IPS DF 4.7 (cell line): ENCODE measurements at regions not wholly inside any gene's neighbourhood (a gene's known extent, or its start where the extent isn't known, plus 50 kb on each side); places are given as distances from the start of the nearest gene placed in this dataset.

Source experiments
- DNase-seq: peaks from one replicate; pipeline ENCODE4 v3.0.0-alpha.2; 2013; ENCODE audit warnings: low spot score; ENCODE audit errors: extremely low read depth

- no peak for DNase-seq
These were observed 76.8 kb upstream of the EPC2 start for GRCh38 chr2:148567716-148568115.

GRCh38 chr2:148568597-148568996, 76.0 kb upstream of the EPC2 start:
- DNase-seq = no peak

GRCh38 chr2:148569221-148569620, 75.3 kb upstream of the EPC2 start:
- DNase-seq = no peak

GRCh38 chr2:148570989-148571388, 73.6 kb upstream of the EPC2 start:
- DNase-seq = no peak

GRCh38 chr2:148577845-148578492, 66.6 kb upstream of the EPC2 start:
- DNase-seq = peak; percentile 76

GRCh38 chr2:148578493-148578884, 66.1 kb upstream of the EPC2 start:
- no peak for DNase-seq

GRCh38 chr2:148582679-148583511, 61.7 kb upstream of the EPC2 start:
- DNase-seq = no peak

GRCh38 chr2:148585696-148586095, 58.9 kb upstream of the EPC2 start:
- no peak for DNase-seq

GRCh38 chr2:148586522-148587128, 57.9 kb upstream of the EPC2 start:
- no peak for DNase-seq

GRCh38 chr2:148590612-148591011, 53.9 kb upstream of the EPC2 start:
- no peak for DNase-seq

- no peak for DNase-seq
These were observed 51.8 kb upstream of the EPC2 start for GRCh38 chr2:148592791-148593190.

- no peak for DNase-seq
These were observed 51.1 kb upstream of the EPC2 start for GRCh38 chr2:148593421-148593820.

- no peak for DNase-seq
These were observed 50.3 kb upstream of the EPC2 start for GRCh38 chr2:148594216-148594615.
